K562 (cell line): ENCODE measurements at regions not wholly inside any gene's neighbourhood (a gene's known extent, or its start where the extent isn't known, plus 50 kb on each side); places are given as distances from the start of the nearest gene placed in this dataset.

Experiments used
- ATF2 ChIP-seq: sonication (generic); formaldehyde crosslinking; IDR thresholded peaks from 2 replicates; pipeline ENCODE4 v1.8.1; 2022; ENCODE audit warnings: missing genetic modification reagents
- HINFP ChIP-seq: fragments of 450-650 bp; conservative IDR thresholded peaks from 2 replicates; pipeline ENCODE4 v1.6.1; 2016; ENCODE audit warnings: missing genetic modification characterization, low read depth, mild to moderate bottlenecking, control low read depth, missing compliant biosample characterization
- JUND ChIP-seq, 2 experiments: IDR thresholded peaks; 2 replicates in 1 of 2; 3 replicates in 1 of 2; pipeline ENCODE4 v1.6.1; 2011; ENCODE audit warnings: borderline replicate concordance in 2 of 2, low read depth in 2 of 2, low read length in 2 of 2, improper control_type of control experiment in 1 of 2, missing biosample characterization in 1 of 2, missing genetic modification characterization in 1 of 2, missing genetic modification reagents in 1 of 2
- MAFK ChIP-seq: IDR thresholded peaks from 2 replicates; pipeline ENCODE4 v1.6.1; 2011; ENCODE audit warnings: low read length, improper control_type of control experiment
- NR2C1 ChIP-seq, 2 experiments: fragments of 450-650 bp; IDR thresholded peaks; 2 replicates each; pipeline ENCODE4 v1.6.1; 2017; ENCODE audit warnings: mild to moderate bottlenecking in 2 of 2, antibody characterized with exemption in 1 of 2, inconsistent platforms in 1 of 2, missing compliant biosample characterization in 1 of 2, missing genetic modification characterization in 1 of 2
- SMARCB1 ChIP-seq: IDR thresholded peaks from 2 replicates; pipeline ENCODE4 v1.6.1; 2011; ENCODE audit warnings: improper control_type of control experiment, low read depth; ENCODE audit not compliant: insufficient read length
- ZNF232 ChIP-seq: sonication (generic); formaldehyde crosslinking; IDR thresholded peaks from 2 replicates; pipeline ENCODE4 v1.8.0; 2022; ENCODE audit warnings: mild to moderate bottlenecking, missing genetic modification reagents
- TF ChIP-seq, protein P1 (sequence below): fragments of 450-650 bp; formaldehyde crosslinking; IDR thresholded peaks from 2 replicates; pipeline ENCODE4 v1.4.0; 2020; ENCODE audit warnings: mild to moderate bottlenecking, mixed read lengths
- TF ChIP-seq, protein P2 (sequence below): sonication (generic); formaldehyde crosslinking; IDR thresholded peaks from 2 replicates; pipeline ENCODE4 v1.5.0; 2020; ENCODE audit warnings: missing genetic modification reagents

DNA sequence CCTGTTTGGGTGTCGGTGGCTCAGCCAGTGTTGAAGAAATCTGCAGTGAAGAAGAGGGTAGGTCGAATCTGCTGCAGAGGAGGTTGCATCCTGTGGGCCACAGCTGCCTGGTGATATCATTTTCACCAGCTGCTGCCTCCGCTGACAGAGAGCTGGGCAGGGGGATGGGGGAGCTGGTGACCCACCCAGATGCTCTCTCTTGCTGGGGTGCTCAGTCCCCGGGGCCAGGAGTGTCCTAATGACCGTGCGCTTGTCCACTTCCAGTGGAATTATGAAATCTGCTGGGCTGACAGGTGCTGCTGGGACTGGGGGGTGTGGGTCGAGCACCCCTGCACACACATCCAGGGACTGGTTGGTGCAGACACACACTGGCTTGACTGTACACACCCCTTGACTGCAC is 83.2 kb upstream of the IRX4 start:
- TF ChIP-seq ZNF232 (CRISPR knock-in tag) (no peak), JUND (IDR thresholded peaks at IDR 0.05; ENCODE audit: borderline replicate concordance, low read depth, low read length) (no peak), JUND (tag; IDR thresholded peaks at IDR 0.05; ENCODE audit: borderline replicate concordance, low read depth, low read length) (no peak), ATF2 (CRISPR knock-in tag) (no peak), MAFK (no peak), NR2C1 (IDR thresholded peaks at IDR 0.05) (no peak), NR2C1 (tag; IDR thresholded peaks at IDR 0.05) (no peak), HINFP (no peak), SMARCB1 (no peak)
- TF ChIP-seq, protein P1, sequence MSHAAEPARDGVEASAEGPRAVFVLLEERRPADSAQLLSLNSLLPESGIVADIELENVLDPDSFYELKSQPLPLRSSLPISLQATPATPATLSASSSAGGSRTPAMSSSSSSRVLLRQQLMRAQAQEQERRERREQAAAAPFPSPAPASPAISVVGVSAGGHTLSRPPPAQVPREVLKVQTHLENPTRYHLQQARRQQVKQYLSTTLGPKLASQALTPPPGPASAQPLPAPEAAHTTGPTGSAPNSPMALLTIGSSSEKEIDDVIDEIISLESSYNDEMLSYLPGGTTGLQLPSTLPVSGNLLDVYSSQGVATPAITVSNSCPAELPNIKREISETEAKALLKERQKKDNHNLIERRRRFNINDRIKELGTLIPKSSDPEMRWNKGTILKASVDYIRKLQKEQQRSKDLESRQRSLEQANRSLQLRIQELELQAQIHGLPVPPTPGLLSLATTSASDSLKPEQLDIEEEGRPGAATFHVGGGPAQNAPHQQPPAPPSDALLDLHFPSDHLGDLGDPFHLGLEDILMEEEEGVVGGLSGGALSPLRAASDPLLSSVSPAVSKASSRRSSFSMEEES (CRISPR knock-in tag), result no peak
- TF ChIP-seq, protein P2, sequence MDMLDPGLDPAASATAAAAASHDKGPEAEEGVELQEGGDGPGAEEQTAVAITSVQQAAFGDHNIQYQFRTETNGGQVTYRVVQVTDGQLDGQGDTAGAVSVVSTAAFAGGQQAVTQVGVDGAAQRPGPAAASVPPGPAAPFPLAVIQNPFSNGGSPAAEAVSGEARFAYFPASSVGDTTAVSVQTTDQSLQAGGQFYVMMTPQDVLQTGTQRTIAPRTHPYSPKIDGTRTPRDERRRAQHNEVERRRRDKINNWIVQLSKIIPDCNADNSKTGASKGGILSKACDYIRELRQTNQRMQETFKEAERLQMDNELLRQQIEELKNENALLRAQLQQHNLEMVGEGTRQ (CRISPR knock-in tag), result no peak
